ENCODE measurements at regions not wholly inside any gene's neighbourhood (a gene's known extent, or its start where the extent isn't known, plus 50 kb on each side); places are given as distances from the start of the nearest gene placed in this dataset.
"Not testable (repeated sequence)": the region's sequence is repeated elsewhere in the genome, so short reads cannot be mapped to it uniquely, and the experiment has no call there.

GRCh38 chr11:24247846-24248245 is 249.0 kb upstream of the LUZP2 start:
- H3K4me3 ChIP-seq (replicated peaks; ENCODE audit: low read depth, low read length) = no peak overlapping the region
- no peak for TF ChIP-seq CTCF (IDR thresholded peaks at IDR 0.05; ENCODE audit: low read depth, low read length, missing control alignments)
- no peak for DNase-seq (ENCODE audit: extremely low read depth, low read depth)

- no peak overlapping the region for H3K4me3 ChIP-seq (replicated peaks; ENCODE audit: low read depth, low read length)
These were observed 246.9 kb upstream of the LUZP2 start for GRCh38 chr11:24249921-24250320.

GRCh38 chr11:24253237-24253760 is 243.6 kb upstream of the LUZP2 start:
- no peak overlapping the region for H3K4me3 ChIP-seq (replicated peaks; ENCODE audit: low read depth, low read length)
- no peak for DNase-seq (ENCODE audit: extremely low read depth, low read depth)
- TF ChIP-seq CTCF (IDR thresholded peaks at IDR 0.05; ENCODE audit: low read depth, low read length, missing control alignments) = no peak

More at GRCh38 chr11:24249921-24250320, 246.9 kb upstream of the LUZP2 start:
- no peak for DNase-seq (ENCODE audit: extremely low read depth, low read depth)
- no peak for TF ChIP-seq CTCF (IDR thresholded peaks at IDR 0.05; ENCODE audit: low read depth, low read length, missing control alignments)

GRCh38 chr11:24264868-24265267 is 232.0 kb upstream of the LUZP2 start:
- DNase-seq (ENCODE audit: extremely low read depth, low read depth) = no peak
- no peak for TF ChIP-seq CTCF (IDR thresholded peaks at IDR 0.05; ENCODE audit: low read depth, low read length, missing control alignments)
- no peak overlapping the region for H3K4me3 ChIP-seq (replicated peaks; ENCODE audit: low read depth, low read length)

- TF ChIP-seq CTCF (IDR thresholded peaks at IDR 0.05; ENCODE audit: low read depth, low read length, missing control alignments) = no peak
- H3K4me3 ChIP-seq (replicated peaks; ENCODE audit: low read depth, low read length) = no peak overlapping the region
- no peak for DNase-seq (ENCODE audit: extremely low read depth, low read depth)
These were observed 229.8 kb upstream of the LUZP2 start for GRCh38 chr11:24267014-24267413.

- no peak overlapping the region for H3K4me3 ChIP-seq (replicated peaks; ENCODE audit: low read depth, low read length)
- no peak for TF ChIP-seq CTCF (IDR thresholded peaks at IDR 0.05; ENCODE audit: low read depth, low read length, missing control alignments)
- no peak for DNase-seq (ENCODE audit: extremely low read depth, low read depth)
These were observed 225.1 kb upstream of the LUZP2 start for GRCh38 chr11:24271798-24272197.

GRCh38 chr11:24274214-24274781 is 222.6 kb upstream of the LUZP2 start:
- DNase-seq (ENCODE audit: extremely low read depth, low read depth); H3K4me3 ChIP-seq (replicated peaks; ENCODE audit: low read depth, low read length): not testable (repeated sequence)

Measured in HFF-Myc (cell line).